GM23248 (cell line): ENCODE measurements at regions not wholly inside any gene's neighbourhood (a gene's known extent, or its start where the extent isn't known, plus 50 kb on each side); places are given as distances from the start of the nearest gene placed in this dataset.
A peak's percentile ranks its signal among the peaks of the same experiment; 100 is the strongest.

Source experiments
- DNase-seq: peaks from one replicate; pipeline ENCODE4 v3.0.0-alpha.2; 2015
- H2AFZ ChIP-seq: fragments of 200-600 bp; sonication (generic); 2 replicates; pipeline ENCODE4 v1.6.1; 2016; ENCODE audit warnings: antibody characterized with exemption
- H3F3A ChIP-seq: fragments of 200-600 bp; sonication (generic); 2 replicates; pipeline ENCODE4 v1.6.1; 2016; ENCODE audit warnings: mild to moderate bottlenecking, antibody characterized with exemption, mixed run types; ENCODE audit not compliant: insufficient read depth
- H3K27ac ChIP-seq: fragments of 200-600 bp; sonication (generic); 2 replicates; pipeline ENCODE4 v1.5.1; 2016; ENCODE audit warnings: mild to moderate bottlenecking
- H3K27me3 ChIP-seq: fragments of 200-600 bp; sonication (generic); replicated peaks from 2 replicates; pipeline ENCODE4 v1.6.1; 2016; ENCODE audit warnings: mild to moderate bottlenecking; ENCODE audit not compliant: insufficient read depth
- H3K36me3 ChIP-seq: fragments of 200-600 bp; sonication (generic); 2 replicates; pipeline ENCODE4 v1.6.1; 2016; ENCODE audit warnings: low read depth, mild to moderate bottlenecking
- H3K4me1 ChIP-seq: fragments of 200-600 bp; sonication (generic); 2 replicates; pipeline ENCODE4 v1.6.1; 2016; ENCODE audit warnings: mild to moderate bottlenecking; ENCODE audit not compliant: insufficient read depth
- H3K4me2 ChIP-seq: fragments of 200-600 bp; sonication (generic); one replicate; pipeline ENCODE4 v1.6.1; 2016; ENCODE audit warnings: mild to moderate bottlenecking; ENCODE audit not compliant: unreplicated experiment
- H3K4me3 ChIP-seq: fragments of 200-600 bp; sonication (generic); 2 replicates; pipeline ENCODE4 v1.5.1; 2016; ENCODE audit warnings: mild to moderate bottlenecking
- H3K79me2 ChIP-seq: fragments of 200-600 bp; sonication (generic); 2 replicates; pipeline ENCODE4 v1.6.1; 2016; ENCODE audit warnings: mild to moderate bottlenecking; ENCODE audit not compliant: insufficient read depth
- H3K9ac ChIP-seq: fragments of 200-600 bp; sonication (generic); 2 replicates; pipeline ENCODE4 v1.6.1; 2016; ENCODE audit warnings: mild to moderate bottlenecking
- H3K9me2 ChIP-seq: fragments of 200-600 bp; sonication (generic); 2 replicates; pipeline ENCODE4 v1.6.1; 2016; ENCODE audit warnings: mixed run types, mild to moderate bottlenecking, moderate library complexity; ENCODE audit not compliant: insufficient read depth
- H3K9me3 ChIP-seq: fragments of 200-600 bp; sonication (generic); one replicate; pipeline ENCODE4 v1.6.1; 2017; ENCODE audit warnings: low read depth
- H4K20me1 ChIP-seq: fragments of 200-600 bp; sonication (generic); 2 replicates; pipeline ENCODE4 v1.6.0; 2016; ENCODE audit not compliant: insufficient read depth
- EZH2 ChIP-seq: fragments of 200-600 bp; sonication (generic); IDR thresholded peaks from 2 replicates; pipeline ENCODE4 v1.6.1; 2018; ENCODE audit warnings: antibody characterized with exemption, mild to moderate bottlenecking; ENCODE audit not compliant: insufficient read depth, poor library complexity, severe bottlenecking
- EZH2phosphoT487 ChIP-seq: fragments of 200-600 bp; sonication (generic); IDR thresholded peaks from 2 replicates; pipeline ENCODE4 v1.6.1; 2018; ENCODE audit warnings: antibody characterized with exemption, moderate library complexity, mild to moderate bottlenecking, low read depth; ENCODE audit not compliant: insufficient read depth
- WGBS, 2 experiments: methylation state at CpG; one replicate each; pipeline ENCODE4 v1.1.6; 2015 to 2017; ENCODE audit warnings: low lambda C conversion rate in 2 of 2, low coverage in 1 of 2; ENCODE audit errors: missing lambda C conversion rate in 2 of 2; 5-methylcytosine and 5-hydroxymethylcytosine counted together
- in situ Hi-C: fragments of 300-500 bp; cut with MboI; formaldehyde crosslinking; loops from 2 replicates; pipeline ENCODE4 v1.15.0; 2020

GRCh38 chr17:13741744-13742143 lies 140.0 kb upstream of the HS3ST3A1 start:
- H3K36me3 ChIP-seq: no peaks in the 10 kb centered on the region
- DNase-seq: no peak
- H3K79me2 ChIP-seq: no peaks in the 10 kb centered on the region
- no peaks in the 10 kb centered on the region for H4K20me1 ChIP-seq
- H3K27ac ChIP-seq: no peak overlapping the region
- 91% methylated on average over 1 of the region's 1 CpG for WGBS, 2 experiments
- no peaks in the 10 kb centered on the region for H3K9me2 ChIP-seq
- H3K27me3 ChIP-seq: no peaks in the 10 kb centered on the region
- H3K9ac ChIP-seq: no peak overlapping the region
- H3K9me3 ChIP-seq: no peaks in the 10 kb centered on the region
- no peak overlapping the region for H3K4me3 ChIP-seq
- H3F3A ChIP-seq: peaks cover 19% of the 10 kb centered on the region
- TF ChIP-seq EZH2 (no peak), EZH2phosphoT487 (no peak)
- in situ Hi-C loops: no loop called here
- H3K4me2 ChIP-seq: no peak overlapping the region
- H2AFZ ChIP-seq: no peak overlapping the region
- peaks cover 28% of the 10 kb centered on the region for H3K4me1 ChIP-seq

- no peaks in the 10 kb centered on the region for H3F3A ChIP-seq
- in situ Hi-C loops: no loop called here
- H3K4me1 ChIP-seq: peaks cover 14% of the 10 kb centered on the region; the same call in 1 of the 2 replicates
- no peaks in the 10 kb centered on the region for H3K79me2 ChIP-seq
- no peak overlapping the region for H3K4me2 ChIP-seq
- no peaks in the 10 kb centered on the region for H4K20me1 ChIP-seq
- H2AFZ ChIP-seq: no peak overlapping the region
- H3K4me3 ChIP-seq: no peak overlapping the region
- no peaks in the 10 kb centered on the region for H3K36me3 ChIP-seq
- no peak for DNase-seq
- no peak overlapping the region for H3K27ac ChIP-seq
- H3K9me2 ChIP-seq: no peaks in the 10 kb centered on the region
- H3K9me3 ChIP-seq: no peaks in the 10 kb centered on the region
- H3K27me3 ChIP-seq: no peaks in the 10 kb centered on the region
- TF ChIP-seq EZH2phosphoT487: no peak
- TF ChIP-seq EZH2: no peak
- 97 to 100% methylated on average over 3 of the region's 3 CpGs for WGBS, 2 experiments
- H3K9ac ChIP-seq: no peak overlapping the region
These were observed 142.2 kb upstream of the HS3ST3A1 start for GRCh38 chr17:13743906-13744305.

GRCh38 chr17:13746404-13746803 lies 144.7 kb upstream of the HS3ST3A1 start:
- H3K36me3 ChIP-seq: no peaks in the 10 kb centered on the region
- no peak for TF ChIP-seq EZH2
- no peak for TF ChIP-seq EZH2phosphoT487
- H3K4me2 ChIP-seq: no peak overlapping the region
- no peak overlapping the region for H3K27ac ChIP-seq
- no peaks in the 10 kb centered on the region for H3K79me2 ChIP-seq
- H3K4me3 ChIP-seq: no peak overlapping the region
- no peak for DNase-seq
- in situ Hi-C loops: no loop called here
- no peak overlapping the region for H2AFZ ChIP-seq
- no peaks in the 10 kb centered on the region for H3F3A ChIP-seq
- no peak overlapping the region for H3K9ac ChIP-seq
- H3K9me2 ChIP-seq: no peaks in the 10 kb centered on the region
- H3K27me3 ChIP-seq: no peaks in the 10 kb centered on the region
- peaks cover 14% of the 10 kb centered on the region; the same call in 1 of the 2 replicates for H3K4me1 ChIP-seq
- WGBS, 2 experiments: 97 to 98% methylated on average over 9 of the region's 9 CpGs
- no peaks in the 10 kb centered on the region for H4K20me1 ChIP-seq
- no peaks in the 10 kb centered on the region for H3K9me3 ChIP-seq

- Histone ChIP-seq H3K9me3 (no peaks in the 10 kb centered on the region), H3K36me3 (no peaks in the 10 kb centered on the region), H3K4me1 (peaks cover 8% of the 10 kb centered on the region; the same call in 1 of the 2 replicates), H2AFZ (peak overlapping the region; percentile 61), H3K79me2 (no peaks in the 10 kb centered on the region), H3K9ac (no peak overlapping the region), H3F3A (no peaks in the 10 kb centered on the region), H4K20me1 (no peaks in the 10 kb centered on the region), H3K9me2 (no peaks in the 10 kb centered on the region), H3K4me3 (no peak overlapping the region), H3K27me3 (no peaks in the 10 kb centered on the region), H3K27ac (no peak overlapping the region), H3K4me2 (peak overlapping the region; percentile 11)
- TF ChIP-seq EZH2 (no peak), EZH2phosphoT487 (no peak)
- in situ Hi-C loops: no loop called here
- WGBS, 2 experiments: 73 to 74% methylated on average over 5 of the region's 5 CpGs
- no peak for DNase-seq
These were observed 147.6 kb upstream of the HS3ST3A1 start for GRCh38 chr17:13749166-13749890.

- H3K4me3 ChIP-seq: no peak overlapping the region
- H3K4me2 ChIP-seq: peak overlapping the region; percentile 11
- no peaks in the 10 kb centered on the region for H4K20me1 ChIP-seq
- TF ChIP-seq EZH2 (no peak), EZH2phosphoT487 (no peak)
- no peak overlapping the region for H3K9ac ChIP-seq
- H3K36me3 ChIP-seq: no peaks in the 10 kb centered on the region
- 6 to 20% methylated on average over 1 of the region's 1 CpG for WGBS, 2 experiments
- no peaks in the 10 kb centered on the region for H3F3A ChIP-seq
- H3K79me2 ChIP-seq: no peaks in the 10 kb centered on the region
- H2AFZ ChIP-seq: peak overlapping the region; percentile 61
- H3K27me3 ChIP-seq: no peaks in the 10 kb centered on the region
- no peak for DNase-seq
- H3K4me1 ChIP-seq: peaks cover 8% of the 10 kb centered on the region; the same call in 1 of the 2 replicates
- no peaks in the 10 kb centered on the region for H3K9me2 ChIP-seq
- H3K27ac ChIP-seq: no peak overlapping the region
- H3K9me3 ChIP-seq: no peaks in the 10 kb centered on the region
- in situ Hi-C loops: no loop called here
These were observed 148.1 kb upstream of the HS3ST3A1 start for GRCh38 chr17:13749891-13750235.
